ENCODE measurements at regions not wholly inside any gene's neighbourhood (a gene's known extent, or its start where the extent isn't known, plus 50 kb on each side); places are given as distances from the start of the nearest gene placed in this dataset.

GRCh38 chr14:38063711-38064320 lies 143.9 kb upstream of the SSTR1 start:
- DNase-seq (ENCODE audit: low read depth): no peak

GRCh38 chr14:38065106-38065762 lies 142.5 kb upstream of the SSTR1 start:
- DNase-seq (ENCODE audit: low read depth): peak; percentile 67

GRCh38 chr14:38070061-38070588 lies 137.6 kb upstream of the SSTR1 start:
- no peak for DNase-seq (ENCODE audit: low read depth)

- DNase-seq (ENCODE audit: low read depth): no peak
Observed at GRCh38 chr14:38073641-38074040, 134.1 kb upstream of the SSTR1 start.

GRCh38 chr14:38074081-38074480 lies 133.6 kb upstream of the SSTR1 start:
- no peak for DNase-seq (ENCODE audit: low read depth)

GRCh38 chr14:38074754-38075153 lies 132.9 kb upstream of the SSTR1 start:
- DNase-seq (ENCODE audit: low read depth): peak; percentile 17

GRCh38 chr14:38078393-38078792 lies 129.3 kb upstream of the SSTR1 start:
- peak; percentile 61 for DNase-seq (ENCODE audit: low read depth)

GRCh38 chr14:38079268-38079667 lies 128.4 kb upstream of the SSTR1 start:
- no peak for DNase-seq (ENCODE audit: low read depth)

GRCh38 chr14:38079886-38080285 lies 127.8 kb upstream of the SSTR1 start:
- no peak for DNase-seq (ENCODE audit: low read depth)

- DNase-seq (ENCODE audit: low read depth): no peak
Observed at GRCh38 chr14:38080696-38081095, 127.0 kb upstream of the SSTR1 start.

GRCh38 chr14:38083039-38083438 lies 124.7 kb upstream of the SSTR1 start:
- DNase-seq (ENCODE audit: low read depth): no peak

- no peak for DNase-seq (ENCODE audit: low read depth)
Observed at GRCh38 chr14:38089123-38089522, 118.6 kb upstream of the SSTR1 start.

GRCh38 chr14:38090506-38090905 lies 117.2 kb upstream of the SSTR1 start:
- DNase-seq (ENCODE audit: low read depth): no peak

- DNase-seq (ENCODE audit: low read depth): no peak
Observed at GRCh38 chr14:38098074-38098836, 109.4 kb upstream of the SSTR1 start.

GRCh38 chr14:38101679-38102078 lies 106.0 kb upstream of the SSTR1 start:
- DNase-seq (ENCODE audit: low read depth): no peak

GRCh38 chr14:38103542-38104225 lies 104.0 kb upstream of the SSTR1 start:
- no peak for DNase-seq (ENCODE audit: low read depth)

GRCh38 chr14:38105106-38105702 lies 102.5 kb upstream of the SSTR1 start:
- no peak for DNase-seq (ENCODE audit: low read depth)

- DNase-seq (ENCODE audit: low read depth): no peak
Observed at GRCh38 chr14:38107216-38107631, 100.5 kb upstream of the SSTR1 start.

- DNase-seq (ENCODE audit: low read depth): no peak
Observed at GRCh38 chr14:38108681-38109080, 99.0 kb upstream of the SSTR1 start.

GRCh38 chr14:38110258-38110657 lies 97.4 kb upstream of the SSTR1 start:
- DNase-seq (ENCODE audit: low read depth): no peak

GRCh38 chr14:38111046-38111445 lies 96.7 kb upstream of the SSTR1 start:
- no peak for DNase-seq (ENCODE audit: low read depth)

GRCh38 chr14:38113546-38113945 lies 94.2 kb upstream of the SSTR1 start:
- no peak for DNase-seq (ENCODE audit: low read depth)

Data from T-helper 22 cell (primary cell).